AG04450 (cell line): ENCODE measurements at regions not wholly inside any gene's neighbourhood (a gene's known extent, or its start where the extent isn't known, plus 50 kb on each side); places are given as distances from the start of the nearest gene placed in this dataset.

Experiments used
- CTCF ChIA-PET: fragments of 300-600, 350-600 bp; formaldehyde crosslinking; extraction: SDS; loops from one replicate; lab custom pipeline; 2022; ENCODE audit warnings: antibody characterized with exemption, inconsistent platforms; lab: Charles Lee
- POLR2A ChIA-PET: fragments of 350-600 bp; formaldehyde crosslinking; extraction: SDS; loops from one replicate; lab custom pipeline; 2021; ENCODE audit warnings: antibody characterized with exemption, inconsistent platforms; lab: Yijun Ruan, JAX
- DNase-seq: peaks from one replicate; pipeline ENCODE4 v3.0.0-alpha.2; 2011; ENCODE audit warnings: low read depth, low spot score
- H3K27ac ChIP-seq: one replicate; pipeline ENCODE4 v1.5.1; 2012; ENCODE audit warnings: low read depth, low read length, control low read depth
- H3K27me3 ChIP-seq: one replicate; pipeline ENCODE4 v1.6.0; 2012; ENCODE audit warnings: low read length; ENCODE audit not compliant: control insufficient read depth, insufficient read depth
- H3K4me3 ChIP-seq: 2 replicates; pipeline ENCODE4 v1.5.1; 2011; ENCODE audit warnings: mild to moderate bottlenecking, low read depth, low read length, control low read depth
- H3K9me3 ChIP-seq: 2 replicates; pipeline ENCODE4 v1.5.1; 2012; ENCODE audit warnings: low read length; ENCODE audit not compliant: control insufficient read depth, insufficient read depth
- CTCF ChIP-seq: IDR thresholded peaks from 2 replicates; pipeline ENCODE4 v1.5.1; 2011; ENCODE audit warnings: low read depth, low read length, control low read depth, inconsistent platforms

GRCh38 chr2:220743203-220743602 lies 828.9 kb downstream of the EPHA4 start:
- no peak for DNase-seq
- no peak for TF ChIP-seq CTCF
- ChIA-PET CTCF (no interaction called here), POLR2A (no interaction called here)
- Histone ChIP-seq H3K27ac (no peak overlapping the region), H3K27me3 (no peaks in the 10 kb centered on the region), H3K4me3 (no peak overlapping the region), H3K9me3 (no peaks in the 10 kb centered on the region)

- DNase-seq, result peak; percentile 26
- H3K27me3 ChIP-seq, result no peaks in the 10 kb centered on the region
- no peak overlapping the region for H3K4me3 ChIP-seq
- ChIA-PET CTCF (interaction anchor here (0.9 kb wide), 1 partner anchor 828 kb away, joined by 4 read pairs; no protein-coding TSS in a partner anchor), POLR2A (interaction anchor here (0.7 to 1.2 kb wide), 4 partner anchors 20 to 441 kb away, joined by 3 to 4 read pairs (median 3); no protein-coding TSS in a partner anchor)
- no peak overlapping the region for H3K27ac ChIP-seq
- no peaks in the 10 kb centered on the region for H3K9me3 ChIP-seq
- TF ChIP-seq CTCF, result no peak
Observed at GRCh38 chr2:220744861-220745260, 827.2 kb downstream of the EPHA4 start.

GRCh38 chr2:220745682-220746081 lies 826.4 kb downstream of the EPHA4 start:
- POLR2A ChIA-PET, result interaction anchor here (0.7 to 1.2 kb wide), 3 partner anchors 20 to 442 kb away, joined by 3 read pairs; no protein-coding TSS in a partner anchor
- CTCF ChIA-PET, result interaction anchor here (0.6 to 0.9 kb wide), 2 partner anchors 429 to 827 kb away, joined by 4 to 6 read pairs; no protein-coding TSS in a partner anchor
- Histone ChIP-seq H3K27ac (no peak overlapping the region), H3K9me3 (no peaks in the 10 kb centered on the region), H3K27me3 (no peaks in the 10 kb centered on the region), H3K4me3 (no peak overlapping the region)
- no peak for DNase-seq
- no peak for TF ChIP-seq CTCF

GRCh38 chr2:220747736-220748135 lies 824.4 kb downstream of the EPHA4 start:
- TF ChIP-seq CTCF, result no peak
- DNase-seq, result no peak
- CTCF ChIA-PET, result interaction anchor here (1.1 kb wide), 1 partner anchor 32 kb away, joined by 3 read pairs; no protein-coding TSS in a partner anchor

GRCh38 chr2:220748875-220749479 lies 823.1 kb downstream of the EPHA4 start:
- no peak for DNase-seq
- POLR2A ChIA-PET, result no interaction called here
- H3K9me3 ChIP-seq, result no peaks in the 10 kb centered on the region
- no peak for TF ChIP-seq CTCF
- no peak overlapping the region for H3K27ac ChIP-seq
- H3K27me3 ChIP-seq, result no peaks in the 10 kb centered on the region
- H3K4me3 ChIP-seq, result no peak overlapping the region
- CTCF ChIA-PET, result interaction anchor here (1.3 kb wide), 1 partner anchor 19 kb away, joined by 3 read pairs; no protein-coding TSS in a partner anchor

More at GRCh38 chr2:220747736-220748135, 824.4 kb downstream of the EPHA4 start:
- H3K27me3 ChIP-seq, result no peaks in the 10 kb centered on the region
- H3K4me3 ChIP-seq, result no peak overlapping the region
- POLR2A ChIA-PET, result no interaction called here
- no peak overlapping the region for H3K27ac ChIP-seq
- no peaks in the 10 kb centered on the region for H3K9me3 ChIP-seq
